RWPE2 (cell line): ENCODE measurements at regions not wholly inside any gene's neighbourhood (a gene's known extent, or its start where the extent isn't known, plus 50 kb on each side); places are given as distances from the start of the nearest gene placed in this dataset.

ENCODE experiments used
- ATAC-seq: fragments of 200-7000 bp; cut with Tn5 transposase; 3 replicates; pipeline ENCODE4 v1.9.1; 2021; ENCODE audit warnings: low read depth
- DNase-seq: peaks from one replicate; pipeline ENCODE4 v3.0.0-alpha.2; 2020; ENCODE audit warnings: low spot score
- H3K27ac ChIP-seq: fragments of 450-650 bp; 2 replicates; pipeline ENCODE4 v1.5.1; 2017; ENCODE audit warnings: mild to moderate bottlenecking; ENCODE audit not compliant: poor library complexity, severe bottlenecking
- H3K27me3 ChIP-seq: fragments of 250-450 bp; sonication (Bioruptor Pico); 2 replicates; pipeline ENCODE4 v1.5.1; 2021; ENCODE audit warnings: mild to moderate bottlenecking, moderate library complexity; ENCODE audit not compliant: insufficient read depth, poor library complexity, severe bottlenecking
- H3K36me3 ChIP-seq: fragments of 250-450 bp; sonication (Bioruptor Pico); 2 replicates; pipeline ENCODE4 v1.5.1; 2020; ENCODE audit warnings: low read depth, mild to moderate bottlenecking, moderate library complexity
- H3K4me1 ChIP-seq: fragments of 250-450 bp; sonication (Bioruptor Pico); 2 replicates; pipeline ENCODE4 v1.5.1; 2021; ENCODE audit warnings: mild to moderate bottlenecking, moderate library complexity; ENCODE audit not compliant: insufficient read depth, poor library complexity, severe bottlenecking
- H3K4me3 ChIP-seq: fragments of 250-450 bp; sonication (Bioruptor Pico); 2 replicates; pipeline ENCODE4 v1.5.1; 2021; ENCODE audit warnings: mild to moderate bottlenecking, moderate library complexity; ENCODE audit not compliant: severe bottlenecking
- H3K9me3 ChIP-seq: fragments of 250-450 bp; sonication (Bioruptor Pico); 2 replicates; pipeline ENCODE4 v1.5.1; 2021; ENCODE audit warnings: mild to moderate bottlenecking, moderate library complexity; ENCODE audit not compliant: severe bottlenecking
- TF ChIP-seq, protein P1 (sequence below): fragments of 450-650 bp; IDR thresholded peaks from one replicate; pipeline ENCODE4 v1.5.1; 2017; ENCODE audit warnings: mild to moderate bottlenecking, moderate library complexity; ENCODE audit not compliant: poor library complexity, severe bottlenecking

DNA sequence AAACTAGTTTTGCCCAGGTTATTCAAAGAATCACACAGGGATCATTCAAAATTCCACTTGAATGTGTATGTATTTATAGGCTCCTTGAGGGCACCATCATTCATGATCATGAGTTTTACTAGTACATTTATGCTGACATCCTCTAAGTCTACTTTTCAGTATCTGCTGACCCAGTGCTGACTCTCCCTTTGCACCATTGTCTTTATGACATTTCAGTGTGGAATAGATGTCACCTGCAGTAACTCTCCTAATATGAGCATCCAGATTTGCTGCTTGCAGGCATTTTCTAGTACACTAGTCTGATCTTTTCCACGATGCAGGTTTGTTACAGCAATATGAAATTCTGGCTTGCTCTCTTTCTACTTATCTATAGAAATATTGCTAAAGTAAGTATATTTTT, 1603.5 kb downstream of the SI start:
- no peak for DNase-seq
- no peaks in the 10 kb centered on the region for H3K36me3 ChIP-seq
- H3K27ac ChIP-seq = no peak overlapping the region
- no peaks in the 10 kb centered on the region for H3K9me3 ChIP-seq
- TF ChIP-seq, protein P1, sequence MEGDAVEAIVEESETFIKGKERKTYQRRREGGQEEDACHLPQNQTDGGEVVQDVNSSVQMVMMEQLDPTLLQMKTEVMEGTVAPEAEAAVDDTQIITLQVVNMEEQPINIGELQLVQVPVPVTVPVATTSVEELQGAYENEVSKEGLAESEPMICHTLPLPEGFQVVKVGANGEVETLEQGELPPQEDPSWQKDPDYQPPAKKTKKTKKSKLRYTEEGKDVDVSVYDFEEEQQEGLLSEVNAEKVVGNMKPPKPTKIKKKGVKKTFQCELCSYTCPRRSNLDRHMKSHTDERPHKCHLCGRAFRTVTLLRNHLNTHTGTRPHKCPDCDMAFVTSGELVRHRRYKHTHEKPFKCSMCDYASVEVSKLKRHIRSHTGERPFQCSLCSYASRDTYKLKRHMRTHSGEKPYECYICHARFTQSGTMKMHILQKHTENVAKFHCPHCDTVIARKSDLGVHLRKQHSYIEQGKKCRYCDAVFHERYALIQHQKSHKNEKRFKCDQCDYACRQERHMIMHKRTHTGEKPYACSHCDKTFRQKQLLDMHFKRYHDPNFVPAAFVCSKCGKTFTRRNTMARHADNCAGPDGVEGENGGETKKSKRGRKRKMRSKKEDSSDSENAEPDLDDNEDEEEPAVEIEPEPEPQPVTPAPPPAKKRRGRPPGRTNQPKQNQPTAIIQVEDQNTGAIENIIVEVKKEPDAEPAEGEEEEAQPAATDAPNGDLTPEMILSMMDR = no peak
- no peak for ATAC-seq
- H3K4me3 ChIP-seq = no peak overlapping the region
- no peaks in the 10 kb centered on the region for H3K27me3 ChIP-seq
- no peaks in the 10 kb centered on the region for H3K4me1 ChIP-seq

DNA sequence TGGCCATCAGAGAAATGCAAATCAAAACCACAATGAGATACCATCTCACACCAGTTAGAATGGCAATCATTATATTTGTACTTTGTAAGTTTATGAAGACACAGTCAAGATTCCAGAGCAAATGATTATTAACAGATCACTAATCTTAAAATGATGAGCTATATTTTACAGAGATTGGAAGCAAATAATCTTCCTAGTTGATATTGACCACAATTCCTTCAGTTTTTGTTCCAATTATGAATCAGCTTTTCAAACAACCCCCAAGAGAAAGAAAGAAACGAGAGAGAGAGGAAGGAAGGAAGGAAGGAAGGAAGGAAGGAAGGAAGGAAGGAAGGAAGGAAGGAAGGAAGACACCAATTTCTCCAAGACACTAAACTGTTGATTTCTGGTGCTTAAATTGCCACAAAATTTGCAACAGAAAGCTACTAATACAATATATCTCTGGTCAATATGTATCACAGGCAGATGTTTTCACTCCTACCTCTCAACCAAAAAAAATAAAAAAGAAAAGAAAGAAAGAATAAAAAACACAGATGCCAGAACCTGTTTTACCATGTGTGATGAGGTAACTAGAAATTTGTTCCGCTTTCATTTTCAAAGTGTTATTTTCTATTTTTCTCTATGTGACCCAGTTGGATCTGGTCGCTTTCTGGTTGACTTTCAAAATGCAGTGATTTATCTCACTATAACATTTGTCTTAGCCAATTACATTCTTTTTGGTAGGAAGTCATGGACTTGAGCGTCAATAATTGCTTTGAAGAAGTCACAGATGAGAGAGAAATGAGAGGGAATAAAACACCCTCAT, 1609.6 kb downstream of the SI start:
- no peak overlapping the region for H3K4me3 ChIP-seq
- no peak overlapping the region for H3K27ac ChIP-seq
- DNase-seq (no peak), ATAC-seq (no peak)
- H3K27me3 ChIP-seq = no peaks in the 10 kb centered on the region
- H3K4me1 ChIP-seq = no peaks in the 10 kb centered on the region
- TF ChIP-seq, protein P1 = no peak
- no peaks in the 10 kb centered on the region for H3K9me3 ChIP-seq
- H3K36me3 ChIP-seq = no peaks in the 10 kb centered on the region

DNA sequence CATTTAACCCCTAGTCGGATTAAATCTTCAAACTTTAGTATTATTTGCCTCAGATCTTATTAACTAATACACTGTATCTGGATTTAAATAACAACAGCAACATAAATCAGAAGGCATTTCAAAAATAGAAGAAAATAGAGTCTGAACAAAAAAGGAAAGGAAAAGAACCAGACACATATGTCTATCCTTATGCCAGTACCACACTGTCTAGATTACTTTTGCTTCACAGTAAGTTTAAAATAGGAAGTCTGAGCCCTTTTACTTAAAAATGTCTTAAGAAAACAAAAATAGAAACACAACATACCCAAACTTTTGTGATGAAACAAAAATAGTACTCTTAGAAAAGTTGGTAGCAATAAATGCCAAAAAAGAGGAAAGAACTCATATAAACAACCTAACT, 1615.8 kb downstream of the SI start:
- H3K4me1 ChIP-seq = no peaks in the 10 kb centered on the region
- TF ChIP-seq, protein P1 = no peak
- DNase-seq (no peak), ATAC-seq (no peak)
- peaks cover 3% of the 10 kb centered on the region for H3K27me3 ChIP-seq
- no peak overlapping the region for H3K4me3 ChIP-seq
- H3K27ac ChIP-seq = no peak overlapping the region
- H3K36me3 ChIP-seq = no peaks in the 10 kb centered on the region
- H3K9me3 ChIP-seq = no peaks in the 10 kb centered on the region

DNA sequence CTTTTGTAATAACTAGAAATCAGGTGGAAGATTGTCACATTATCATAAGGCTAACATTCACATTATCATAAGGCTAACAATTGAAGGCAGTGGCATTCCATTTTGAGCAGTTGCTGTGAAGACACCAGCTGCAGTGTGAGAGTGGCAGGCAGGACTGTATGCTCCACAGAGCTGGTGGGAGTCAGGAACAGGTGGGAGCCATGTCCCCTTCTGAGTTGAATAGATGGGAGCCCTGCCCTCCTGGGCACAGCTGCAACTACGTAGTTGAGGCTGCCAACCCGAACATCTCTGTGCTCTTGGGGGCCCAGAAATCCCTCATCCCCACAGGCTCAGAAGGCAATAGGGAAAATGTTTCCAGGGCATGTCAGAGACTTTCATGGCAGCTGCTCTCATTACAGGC, 1627.6 kb downstream of the SI start:
- no peaks in the 10 kb centered on the region for H3K9me3 ChIP-seq
- H3K27me3 ChIP-seq = no peaks in the 10 kb centered on the region
- ATAC-seq (no peak; the same call in 2 of the 3 replicates), DNase-seq (no peak)
- no peaks in the 10 kb centered on the region for H3K4me1 ChIP-seq
- no peak overlapping the region for H3K27ac ChIP-seq
- H3K4me3 ChIP-seq = no peak overlapping the region
- no peaks in the 10 kb centered on the region for H3K36me3 ChIP-seq
- TF ChIP-seq, protein P1 = no peak

DNA sequence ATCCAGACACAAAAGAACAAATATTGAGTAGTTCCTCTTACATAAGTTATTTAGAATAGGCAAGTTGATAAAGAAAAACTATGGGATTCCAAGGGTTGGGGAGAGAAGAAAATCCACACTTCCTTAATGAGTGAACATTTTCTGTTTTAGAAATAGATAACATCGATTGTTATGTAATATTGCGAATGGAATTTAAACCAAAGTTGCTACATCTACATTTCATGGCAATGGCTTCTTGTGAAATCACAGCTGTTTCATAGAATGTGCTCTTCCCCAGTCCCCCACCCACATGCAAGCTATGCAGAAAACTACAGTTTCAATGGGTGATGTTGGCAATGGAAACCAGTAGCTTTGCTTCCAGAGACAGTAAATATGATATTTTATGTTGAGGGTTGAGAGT, 1639.5 kb downstream of the SI start:
- TF ChIP-seq, protein P1 = no peak
- no peak for ATAC-seq
- Histone ChIP-seq H3K36me3 (no peaks in the 10 kb centered on the region), H3K27ac (no peak overlapping the region), H3K4me3 (no peak overlapping the region), H3K4me1 (no peaks in the 10 kb centered on the region), H3K9me3 (no peaks in the 10 kb centered on the region), H3K27me3 (no peaks in the 10 kb centered on the region)
- DNase-seq = no peak
